GM19035 (cell line): ENCODE measurements at regions not wholly inside any gene's neighbourhood (a gene's known extent, or its start where the extent isn't known, plus 50 kb on each side); places are given as distances from the start of the nearest gene placed in this dataset.
"Not testable (repeated sequence)": the region's sequence is repeated elsewhere in the genome, so short reads cannot be mapped to it uniquely, and the experiment has no call there.

Source experiments
- ATAC-seq: cut with Tn5 transposase; IDR thresholded peaks from one replicate; pipeline ENCODE4 v1.9.1; 2021; ENCODE audit not compliant: unreplicated experiment

DNA sequence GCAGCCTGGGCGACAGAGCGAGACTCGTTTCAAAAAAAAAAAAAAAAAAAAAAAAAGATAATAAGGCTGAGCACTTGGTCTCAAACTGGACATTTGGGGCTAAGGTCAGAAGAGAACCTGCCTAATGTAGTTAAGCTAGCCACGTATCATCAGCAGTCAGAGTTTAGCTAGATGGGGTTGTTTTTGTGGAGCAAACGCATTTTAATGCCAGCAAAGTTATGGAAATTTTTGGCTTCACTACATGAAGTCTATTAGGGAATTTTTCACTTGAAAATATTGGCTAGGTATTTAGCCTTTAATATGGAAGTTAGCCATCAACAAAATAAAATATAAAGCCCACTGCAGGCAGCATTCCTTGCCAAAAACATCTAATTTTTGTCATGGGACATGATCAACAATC lies 902.9 kb upstream of the CDH18 start:
- not testable (repeated sequence) for ATAC-seq

DNA sequence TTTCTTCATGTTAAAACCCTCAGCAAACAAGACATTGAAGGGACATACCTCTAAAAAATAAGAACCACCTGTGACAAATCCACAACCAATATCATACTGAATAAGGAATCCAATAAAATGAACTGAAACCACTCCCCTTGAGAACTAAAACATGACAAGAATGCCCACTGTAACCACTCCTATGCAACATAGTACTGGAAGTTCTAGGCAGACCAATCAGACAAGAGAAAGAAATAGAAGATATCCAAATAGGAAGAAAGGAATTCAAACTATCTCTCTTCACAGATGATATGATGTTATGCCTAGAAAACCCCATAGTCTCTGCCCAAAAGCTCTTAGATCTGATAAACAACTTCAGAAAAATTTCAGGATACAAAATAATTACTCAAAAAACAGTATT lies 887.7 kb upstream of the CDH18 start:
- ATAC-seq = not testable (repeated sequence)

DNA sequence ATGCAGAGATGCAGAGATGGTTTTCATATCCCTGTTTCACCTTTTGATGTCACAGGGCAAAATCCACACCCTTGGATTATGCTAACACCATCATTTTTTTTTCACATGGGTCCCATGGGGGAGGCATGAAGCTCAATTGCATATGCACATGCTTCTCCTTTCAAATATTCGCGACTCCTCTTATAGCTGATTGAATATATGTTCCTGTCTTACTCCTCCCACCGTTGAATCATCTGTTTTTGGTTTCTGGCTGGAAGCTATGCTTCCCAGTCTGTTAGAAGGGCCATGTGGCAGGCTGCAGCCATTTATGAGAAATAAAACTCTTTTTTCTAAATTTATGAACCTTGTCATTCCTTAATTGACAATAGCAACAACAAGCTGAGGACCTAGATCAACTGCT lies 877.9 kb upstream of the CDH18 start:
- ATAC-seq = not testable (repeated sequence)

GRCh38 chr5:20833081-20833627 lies 845.2 kb upstream of the CDH18 start:
- ATAC-seq = no peak

DNA sequence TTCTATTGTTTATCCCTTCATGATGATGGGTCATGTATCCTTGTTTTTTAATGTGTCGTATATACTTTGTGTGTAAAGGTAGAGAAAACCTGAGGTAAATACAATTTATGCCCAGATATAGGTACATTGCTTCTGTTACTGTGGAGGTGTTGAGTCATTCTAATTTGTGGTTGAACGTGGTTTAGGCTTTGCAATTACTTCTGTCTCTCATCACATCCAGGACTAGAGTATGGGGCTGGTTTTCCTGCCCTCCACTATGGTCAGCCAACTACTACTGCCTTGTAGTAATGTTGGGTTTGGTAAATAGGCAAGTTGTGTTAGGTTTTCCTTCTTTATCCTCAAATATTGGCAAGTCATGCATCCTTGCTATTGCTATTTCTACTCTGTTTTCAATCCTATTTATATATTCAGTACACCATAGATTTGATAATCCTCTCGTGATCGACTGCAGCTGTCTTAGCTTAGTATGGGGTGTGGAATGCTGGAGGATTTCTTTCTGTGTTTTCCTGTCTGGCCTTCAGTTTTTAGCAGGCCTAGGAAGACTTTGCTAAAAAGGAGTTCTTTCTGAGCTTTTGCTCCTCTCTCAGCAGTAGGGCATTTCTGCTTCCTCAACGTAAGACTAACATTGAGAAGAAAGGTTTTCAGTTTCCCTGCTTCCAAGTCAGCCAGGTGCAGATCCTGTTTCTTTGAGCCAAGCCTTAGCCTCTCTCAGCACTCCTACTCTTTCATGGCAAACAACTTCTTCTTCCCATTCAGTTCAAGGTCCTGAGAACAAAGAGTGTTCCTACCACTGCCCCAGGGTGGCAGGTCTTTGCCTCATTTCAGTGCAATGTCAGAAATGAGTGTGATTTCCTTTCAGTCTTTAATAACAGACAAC lies 844.4 kb upstream of the CDH18 start:
- ATAC-seq = no peak

DNA sequence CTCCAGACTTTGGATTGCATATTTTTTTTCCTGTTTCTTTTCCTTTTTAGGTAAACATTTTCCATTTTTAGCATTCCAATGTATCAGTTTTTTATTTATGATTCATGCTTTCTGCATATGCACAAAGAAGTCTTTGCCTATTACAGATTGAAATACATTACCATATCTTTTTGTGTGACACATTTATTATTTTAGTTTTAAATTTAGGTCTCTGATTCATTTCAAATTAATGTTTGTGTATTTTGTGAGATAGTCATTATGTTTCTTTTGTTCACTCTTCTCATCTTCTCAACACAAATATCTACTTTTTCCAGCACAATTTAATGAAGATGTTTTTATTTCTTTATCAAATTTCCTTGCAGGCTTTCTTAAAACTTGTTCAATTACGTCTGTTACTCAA lies 838.0 kb upstream of the CDH18 start:
- ATAC-seq = not testable (repeated sequence)

DNA sequence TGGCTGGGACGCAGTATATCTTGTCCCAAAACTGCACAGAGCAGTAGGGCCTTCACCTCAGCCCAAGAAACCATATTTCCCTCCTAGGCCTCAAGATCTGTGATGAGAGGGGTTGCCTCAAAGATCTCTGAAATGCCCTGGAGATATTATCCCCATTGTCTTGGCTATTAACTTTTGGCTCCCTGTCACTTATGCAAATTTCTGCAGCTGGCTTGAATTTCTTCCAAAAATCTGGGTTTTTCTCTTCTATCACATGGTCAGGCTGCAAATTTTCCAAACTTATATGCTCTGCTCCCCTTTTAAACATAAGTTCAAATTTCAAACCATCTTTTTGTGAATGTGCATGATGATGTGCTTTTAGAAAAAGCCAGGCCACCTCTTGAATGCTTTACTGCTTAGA lies 809.2 kb upstream of the CDH18 start:
- not testable (repeated sequence) for ATAC-seq

DNA sequence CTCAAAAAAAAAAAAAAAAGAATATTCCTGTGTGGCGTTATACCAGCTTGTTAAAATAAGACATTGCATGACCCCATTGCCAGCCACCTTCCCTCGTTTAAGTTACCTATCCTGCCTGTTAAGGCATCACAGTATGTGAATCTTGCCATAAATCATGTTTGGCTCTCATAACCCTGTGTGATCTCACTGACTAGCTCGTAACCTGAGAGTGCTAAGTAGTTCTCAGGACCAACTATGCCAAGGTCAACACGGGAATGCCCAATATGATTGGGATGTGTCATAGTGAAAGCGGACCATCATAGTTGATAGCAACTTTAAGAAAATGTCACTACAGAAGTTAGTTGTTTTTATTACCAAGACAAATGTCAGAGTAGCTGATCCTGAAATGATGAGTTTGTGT lies 796.8 kb upstream of the CDH18 start:
- ATAC-seq = not testable (repeated sequence)

DNA sequence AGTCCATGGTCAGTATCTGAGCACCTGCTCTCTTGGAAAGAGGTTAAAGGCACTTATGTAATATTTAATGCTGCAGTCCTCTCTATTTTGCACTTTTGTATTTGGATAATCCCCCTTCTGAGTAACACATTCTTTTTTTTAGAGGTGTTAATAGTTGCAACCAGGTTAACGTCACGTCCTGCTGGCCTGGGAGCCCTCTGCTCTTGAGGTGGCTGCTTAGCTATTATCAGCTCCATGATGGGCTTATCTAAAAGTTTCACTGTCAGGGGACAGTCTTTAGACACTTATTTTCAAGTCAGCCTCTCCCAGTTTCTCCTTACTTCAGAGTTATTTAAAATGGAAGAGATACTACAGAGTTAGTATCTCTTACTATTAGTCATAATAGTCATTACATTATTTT lies 795.5 kb upstream of the CDH18 start:
- ATAC-seq = not testable (repeated sequence)

DNA sequence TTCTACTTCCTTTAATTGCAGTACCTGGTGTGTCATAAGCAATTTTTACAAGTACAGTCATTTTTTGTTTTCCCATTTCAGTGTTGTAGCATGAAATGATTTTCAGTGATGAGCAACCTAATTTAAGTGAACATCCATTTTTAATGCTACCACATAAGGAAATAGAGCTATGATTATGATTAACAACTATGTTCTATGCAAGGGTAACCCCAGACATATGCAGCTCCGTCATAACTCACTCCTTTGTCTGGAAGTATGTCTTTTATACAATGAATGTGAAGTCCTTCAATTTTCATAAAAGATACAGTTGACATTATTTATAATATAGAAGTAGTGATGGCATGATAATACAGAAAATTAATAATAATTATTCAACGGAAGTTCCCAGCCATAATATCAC lies 783.3 kb upstream of the CDH18 start:
- ATAC-seq = not testable (repeated sequence)

GRCh38 chr5:20765074-20765473 lies 777.1 kb upstream of the CDH18 start:
- not testable (repeated sequence) for ATAC-seq

- not testable (repeated sequence) for ATAC-seq
Observed at GRCh38 chr5:20759459-20759858, 771.5 kb upstream of the CDH18 start.

DNA sequence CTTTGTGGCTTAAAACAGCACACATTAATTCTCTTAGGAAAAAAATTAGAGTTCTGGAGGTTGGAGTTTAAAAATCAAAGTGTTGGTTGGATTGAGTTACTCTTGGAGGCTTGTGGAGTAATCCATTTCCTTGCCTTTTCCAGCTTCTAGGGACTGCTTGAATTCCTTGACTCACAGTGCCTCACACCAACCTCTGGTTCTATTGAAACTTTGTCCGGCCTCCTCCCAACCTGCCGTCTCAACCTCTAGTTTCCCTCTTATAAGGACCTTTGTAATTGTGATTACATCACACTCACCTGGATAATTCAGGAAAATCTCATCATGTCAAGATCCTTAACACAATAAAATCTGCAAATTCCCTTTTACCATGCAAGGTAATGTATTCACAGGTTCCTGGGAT lies 764.2 kb upstream of the CDH18 start:
- not testable (repeated sequence) for ATAC-seq

DNA sequence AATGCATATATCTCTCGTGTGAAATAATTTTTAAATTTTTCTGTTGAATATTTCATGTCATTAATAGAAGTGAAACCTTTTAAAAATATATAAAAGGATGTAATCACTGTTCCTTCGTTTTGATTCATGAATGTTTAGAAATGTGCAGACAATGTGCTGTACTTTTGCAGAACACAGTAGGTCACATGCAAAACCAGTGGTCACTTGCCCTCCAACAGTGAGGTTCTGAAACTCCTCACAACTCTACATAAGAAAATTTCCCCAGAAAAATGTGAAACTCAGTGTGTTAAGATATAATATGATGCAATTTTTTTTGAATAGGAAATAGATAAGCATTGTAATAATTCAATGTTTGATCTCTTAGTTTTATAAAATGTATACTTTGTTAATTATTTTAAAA lies 747.7 kb upstream of the CDH18 start:
- peak; percentile 91 for ATAC-seq

- not testable (repeated sequence) for ATAC-seq
Observed at GRCh38 chr5:20732223-20732622, 744.2 kb upstream of the CDH18 start.

DNA sequence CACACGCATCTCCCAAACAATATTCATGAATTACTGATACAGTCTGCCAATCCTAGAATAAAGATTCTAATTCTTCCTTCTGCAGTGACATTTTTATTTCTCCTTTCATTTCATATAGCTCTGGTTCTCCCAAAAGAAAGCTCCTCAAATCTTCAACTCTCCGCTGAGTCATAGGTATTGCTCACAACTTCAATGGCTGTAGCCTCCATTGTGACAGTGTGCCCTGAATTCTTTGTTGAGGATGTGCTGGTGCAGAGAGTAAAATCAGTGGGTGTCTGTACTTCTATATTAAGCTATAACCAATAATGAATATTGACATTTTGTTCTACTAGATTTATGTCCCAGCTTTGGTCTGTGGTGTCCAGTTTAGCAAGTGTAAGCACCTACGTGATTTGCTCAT lies 733.3 kb upstream of the CDH18 start:
- not testable (repeated sequence) for ATAC-seq

DNA sequence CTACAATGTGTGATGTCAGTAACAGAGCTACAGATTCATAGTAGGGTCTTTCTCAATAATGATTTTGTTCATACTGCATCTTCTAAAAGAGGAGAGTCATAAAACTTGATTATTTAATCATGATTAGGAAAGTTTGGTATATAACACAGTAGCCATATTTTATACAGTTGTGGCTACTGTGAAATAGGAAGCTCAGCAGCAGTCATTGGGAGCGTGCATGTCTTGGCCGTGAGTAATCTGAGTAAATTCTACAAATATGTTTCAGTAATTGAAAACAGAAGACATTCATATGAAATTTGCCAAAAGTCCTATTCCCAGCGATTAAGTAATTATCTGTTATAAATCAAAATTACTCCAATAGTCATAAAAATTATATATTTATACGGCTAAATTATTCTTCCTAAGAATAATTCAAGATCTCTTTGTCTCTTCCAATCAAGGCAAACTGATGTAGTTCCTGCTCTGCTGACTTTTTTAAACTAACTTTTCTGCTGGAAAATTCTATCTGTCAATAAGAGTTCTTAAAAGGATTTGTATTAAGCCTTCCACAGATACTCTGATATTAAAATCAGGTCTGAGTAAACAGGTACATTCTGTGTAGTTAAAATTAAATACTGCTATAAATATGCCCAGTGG lies 723.6 kb upstream of the CDH18 start:
- not testable (repeated sequence) for ATAC-seq

DNA sequence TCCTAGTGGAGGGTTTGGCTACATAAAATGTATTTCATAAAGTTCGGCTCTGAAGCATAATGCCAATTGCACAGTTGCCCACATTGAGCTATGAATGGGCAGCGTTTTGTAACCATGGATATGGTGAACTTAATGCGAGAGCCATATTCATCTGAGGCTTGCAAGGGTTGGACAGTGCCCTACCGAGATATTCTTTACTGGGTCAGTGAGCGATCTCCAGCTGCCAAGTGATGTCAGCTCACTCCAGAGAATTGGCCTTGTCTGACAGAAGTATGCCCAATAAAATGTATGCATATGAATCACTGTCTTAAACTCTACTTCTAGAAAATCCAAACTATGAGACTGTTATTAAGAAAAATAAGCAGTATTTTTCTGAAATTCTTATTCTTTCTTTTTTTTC lies 719.6 kb upstream of the CDH18 start:
- not testable (repeated sequence) for ATAC-seq

GRCh38 chr5:20694121-20694520 lies 706.1 kb upstream of the CDH18 start:
- ATAC-seq = no peak

GRCh38 chr5:20692913-20693312 lies 704.9 kb upstream of the CDH18 start:
- ATAC-seq = no peak

GRCh38 chr5:20683241-20683940 lies 695.4 kb upstream of the CDH18 start:
- no peak for ATAC-seq
